ENCODE measurements at regions not wholly inside any gene's neighbourhood (a gene's known extent, or its start where the extent isn't known, plus 50 kb on each side); places are given as distances from the start of the nearest gene placed in this dataset.

DNA sequence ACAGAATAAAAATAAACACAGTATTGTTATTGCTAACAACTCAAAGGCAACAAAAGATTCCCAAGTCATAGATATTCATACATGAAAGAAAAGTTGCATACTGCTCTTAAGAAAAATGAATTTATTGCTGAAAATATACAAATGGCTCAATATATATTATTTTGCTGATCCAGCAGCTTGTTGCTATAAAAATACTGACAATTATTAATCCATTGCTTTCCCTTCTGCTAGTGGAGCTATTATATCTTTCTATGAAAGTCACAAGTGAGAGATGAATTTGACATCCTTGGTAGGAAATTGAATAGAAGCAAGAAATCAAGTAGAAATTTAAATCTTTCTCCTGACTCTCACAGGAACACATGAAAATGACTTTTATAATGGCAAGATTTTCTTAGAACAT is 179.2 kb upstream of the MBNL1 start:
- H4K8ac ChIP-seq (replicated peaks; ENCODE audit: insufficient read length, low read depth, low read length): no peak overlapping the region
- no peak for DNase-seq
- no peak overlapping the region for H4K5ac ChIP-seq (ENCODE audit: insufficient read length, low read depth, low read length)
- no peaks in the 10 kb centered on the region for H3K9me3 Mint-ChIP-seq
- no peaks in the 10 kb centered on the region for H3K27me3 ChIP-seq (ENCODE audit: insufficient read depth, low read length)
- H3K4me2 ChIP-seq (ENCODE audit: insufficient read depth, insufficient read length, low read length): no peak overlapping the region
- no peak overlapping the region for H2BK20ac ChIP-seq (ENCODE audit: low read depth, low read length, poor library complexity, severe bottlenecking)
- no peaks in the 10 kb centered on the region for H3K79me2 ChIP-seq (ENCODE audit: insufficient read depth, low read length)
- H3K79me1 ChIP-seq (ENCODE audit: insufficient read depth, low read depth, low read length, poor library complexity, severe bottlenecking): no peaks in the 10 kb centered on the region
- H3T11ph ChIP-seq (ENCODE audit: low read length): no peak overlapping the region
- TF ChIP-seq, protein P1, sequence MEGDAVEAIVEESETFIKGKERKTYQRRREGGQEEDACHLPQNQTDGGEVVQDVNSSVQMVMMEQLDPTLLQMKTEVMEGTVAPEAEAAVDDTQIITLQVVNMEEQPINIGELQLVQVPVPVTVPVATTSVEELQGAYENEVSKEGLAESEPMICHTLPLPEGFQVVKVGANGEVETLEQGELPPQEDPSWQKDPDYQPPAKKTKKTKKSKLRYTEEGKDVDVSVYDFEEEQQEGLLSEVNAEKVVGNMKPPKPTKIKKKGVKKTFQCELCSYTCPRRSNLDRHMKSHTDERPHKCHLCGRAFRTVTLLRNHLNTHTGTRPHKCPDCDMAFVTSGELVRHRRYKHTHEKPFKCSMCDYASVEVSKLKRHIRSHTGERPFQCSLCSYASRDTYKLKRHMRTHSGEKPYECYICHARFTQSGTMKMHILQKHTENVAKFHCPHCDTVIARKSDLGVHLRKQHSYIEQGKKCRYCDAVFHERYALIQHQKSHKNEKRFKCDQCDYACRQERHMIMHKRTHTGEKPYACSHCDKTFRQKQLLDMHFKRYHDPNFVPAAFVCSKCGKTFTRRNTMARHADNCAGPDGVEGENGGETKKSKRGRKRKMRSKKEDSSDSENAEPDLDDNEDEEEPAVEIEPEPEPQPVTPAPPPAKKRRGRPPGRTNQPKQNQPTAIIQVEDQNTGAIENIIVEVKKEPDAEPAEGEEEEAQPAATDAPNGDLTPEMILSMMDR (conservative IDR thresholded peaks at IDR 0.05): no peak
- no peak overlapping the region for H4K91ac ChIP-seq (ENCODE audit: insufficient read length, low read depth, low read length)
- H3K23me2 ChIP-seq (ENCODE audit: insufficient read length, low read depth, low read length, poor library complexity, severe bottlenecking): no peaks in the 10 kb centered on the region
- H3K18ac ChIP-seq (ENCODE audit: insufficient read length, low read depth, low read length): no peak overlapping the region
- no peaks in the 10 kb centered on the region for H4K20me1 ChIP-seq (ENCODE audit: control insufficient read depth, insufficient read depth, insufficient read length)
- H2BK5ac ChIP-seq (ENCODE audit: insufficient read length, low read length): no peak overlapping the region
- no peak overlapping the region for H3K56ac ChIP-seq (ENCODE audit: insufficient read length, low read depth, low read length)
- no peaks in the 10 kb centered on the region for H3K4me1 ChIP-seq (ENCODE audit: insufficient read depth, low read length)
- no peak overlapping the region for H3K4me3 Mint-ChIP-seq
- H2AK5ac ChIP-seq (ENCODE audit: insufficient read length, low read length): no peak overlapping the region
- H2BK120ac ChIP-seq (ENCODE audit: low read depth, low read length, poor library complexity, severe bottlenecking): no peak overlapping the region
- no peaks in the 10 kb centered on the region for H3K27me3 Mint-ChIP-seq (ENCODE audit: low read depth)
- H3K4ac ChIP-seq (ENCODE audit: low read depth, low read length): no peak overlapping the region
- no peak overlapping the region for H2BK12ac ChIP-seq (ENCODE audit: insufficient read length, low read depth, low read length)
- H3K4me1 Mint-ChIP-seq: peaks cover 5 to 10% of the 10 kb centered on the region in 2 experiments; a peak in 3 of 4 replicates
- no peak overlapping the region for H3K27ac ChIP-seq (ENCODE audit: insufficient read length, low read depth, low read length)
- H2BK15ac ChIP-seq (ENCODE audit: low read depth, low read length): no peak overlapping the region
- no peak overlapping the region for H3K27ac Mint-ChIP-seq
- H3K23ac ChIP-seq (ENCODE audit: insufficient read length, low read depth, low read length): no peak overlapping the region
- H3K9ac ChIP-seq (ENCODE audit: extremely low read depth, insufficient read length, low read length): no peak overlapping the region
- H3K14ac ChIP-seq (ENCODE audit: insufficient read depth, low read length): no peak overlapping the region
- no peaks in the 10 kb centered on the region for H3K36me3 Mint-ChIP-seq (ENCODE audit: insufficient read depth in 1 of 3, low read depth in 3 of 3)
- no peak overlapping the region for H2AFZ ChIP-seq (ENCODE audit: low read length)
- no peaks in the 10 kb centered on the region for H3K9me3 ChIP-seq (ENCODE audit: control insufficient read depth, low read depth, low read length)

All from H9 (cell line).